ENCODE measurements at regions not wholly inside any gene's neighbourhood (a gene's known extent, or its start where the extent isn't known, plus 50 kb on each side); places are given as distances from the start of the nearest gene placed in this dataset.

DNA sequence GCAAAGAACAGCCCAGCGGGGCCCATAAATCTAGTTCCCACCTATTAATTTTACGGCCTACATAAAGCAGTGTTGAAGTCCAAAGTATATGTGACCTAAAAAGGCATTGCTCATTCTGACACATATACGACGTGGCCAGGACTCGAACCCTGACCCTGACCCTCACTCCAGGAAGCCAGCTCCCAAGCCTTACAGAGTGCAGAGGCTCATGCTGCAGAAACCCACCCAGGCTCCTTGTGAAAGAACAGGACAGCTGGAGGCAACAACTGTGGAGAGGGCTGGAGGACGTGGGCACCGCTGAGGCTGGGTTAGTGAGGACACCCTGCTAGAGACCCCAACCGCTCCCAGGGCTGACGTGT is 221.6 kb downstream of the CYP26B1 start:
- TF ChIP-seq USF2 (IDR thresholded peaks at IDR 0.05; ENCODE audit: low read length): no peak
- TF ChIP-seq, protein P1, sequence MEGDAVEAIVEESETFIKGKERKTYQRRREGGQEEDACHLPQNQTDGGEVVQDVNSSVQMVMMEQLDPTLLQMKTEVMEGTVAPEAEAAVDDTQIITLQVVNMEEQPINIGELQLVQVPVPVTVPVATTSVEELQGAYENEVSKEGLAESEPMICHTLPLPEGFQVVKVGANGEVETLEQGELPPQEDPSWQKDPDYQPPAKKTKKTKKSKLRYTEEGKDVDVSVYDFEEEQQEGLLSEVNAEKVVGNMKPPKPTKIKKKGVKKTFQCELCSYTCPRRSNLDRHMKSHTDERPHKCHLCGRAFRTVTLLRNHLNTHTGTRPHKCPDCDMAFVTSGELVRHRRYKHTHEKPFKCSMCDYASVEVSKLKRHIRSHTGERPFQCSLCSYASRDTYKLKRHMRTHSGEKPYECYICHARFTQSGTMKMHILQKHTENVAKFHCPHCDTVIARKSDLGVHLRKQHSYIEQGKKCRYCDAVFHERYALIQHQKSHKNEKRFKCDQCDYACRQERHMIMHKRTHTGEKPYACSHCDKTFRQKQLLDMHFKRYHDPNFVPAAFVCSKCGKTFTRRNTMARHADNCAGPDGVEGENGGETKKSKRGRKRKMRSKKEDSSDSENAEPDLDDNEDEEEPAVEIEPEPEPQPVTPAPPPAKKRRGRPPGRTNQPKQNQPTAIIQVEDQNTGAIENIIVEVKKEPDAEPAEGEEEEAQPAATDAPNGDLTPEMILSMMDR (IDR thresholded peaks at IDR 0.05; ENCODE audit: control extremely low read depth in 1 of 3, insufficient read depth in 1 of 3, low read depth in 1 of 3, low read length in 3 of 3): no peak
- no peak for TF ChIP-seq NRF1 (IDR thresholded peaks at IDR 0.05; ENCODE audit: low read depth, low read length)
- no peak for TF ChIP-seq MAX (IDR thresholded peaks at IDR 0.05)
- TF ChIP-seq BCL11A (IDR thresholded peaks at IDR 0.05; ENCODE audit: low read depth in 2 of 2, low read length in 2 of 2): no peak
- no peak for TF ChIP-seq SIN3A (conservative IDR thresholded peaks at IDR 0.05 in 1 of 2, IDR thresholded peaks at IDR 0.05 in 1 of 2; ENCODE audit: low read depth in 1 of 2, low read length in 2 of 2)
- no peak for TF ChIP-seq CHD1 (IDR thresholded peaks at IDR 0.05; ENCODE audit: low read depth, low read length)
- TF ChIP-seq EZH2 (IDR thresholded peaks at IDR 0.05; ENCODE audit: low read depth, low read length, severe bottlenecking): no peak
- no peak for TF ChIP-seq ZNF274 (IDR thresholded peaks at IDR 0.05; ENCODE audit: borderline replicate concordance, extremely low read depth, low read length)
- TF ChIP-seq POLR2AphosphoS5 (IDR thresholded peaks at IDR 0.05; ENCODE audit: low read depth, low read length): no peak
